Putamen (tissue), 1 donor: ENCODE measurements at regions not wholly inside any gene's neighbourhood (a gene's known extent, or its start where the extent isn't known, plus 50 kb on each side); places are given as distances from the start of the nearest gene placed in this dataset.
"Not testable (repeated sequence)": the region's sequence is repeated elsewhere in the genome, so short reads cannot be mapped to it uniquely, and the experiment has no call there.

Experiments used
- DNase-seq: peaks from one replicate; pipeline ENCODE4 v3.0.0-alpha.2; 2016; ENCODE audit warnings: low spot score

DNA sequence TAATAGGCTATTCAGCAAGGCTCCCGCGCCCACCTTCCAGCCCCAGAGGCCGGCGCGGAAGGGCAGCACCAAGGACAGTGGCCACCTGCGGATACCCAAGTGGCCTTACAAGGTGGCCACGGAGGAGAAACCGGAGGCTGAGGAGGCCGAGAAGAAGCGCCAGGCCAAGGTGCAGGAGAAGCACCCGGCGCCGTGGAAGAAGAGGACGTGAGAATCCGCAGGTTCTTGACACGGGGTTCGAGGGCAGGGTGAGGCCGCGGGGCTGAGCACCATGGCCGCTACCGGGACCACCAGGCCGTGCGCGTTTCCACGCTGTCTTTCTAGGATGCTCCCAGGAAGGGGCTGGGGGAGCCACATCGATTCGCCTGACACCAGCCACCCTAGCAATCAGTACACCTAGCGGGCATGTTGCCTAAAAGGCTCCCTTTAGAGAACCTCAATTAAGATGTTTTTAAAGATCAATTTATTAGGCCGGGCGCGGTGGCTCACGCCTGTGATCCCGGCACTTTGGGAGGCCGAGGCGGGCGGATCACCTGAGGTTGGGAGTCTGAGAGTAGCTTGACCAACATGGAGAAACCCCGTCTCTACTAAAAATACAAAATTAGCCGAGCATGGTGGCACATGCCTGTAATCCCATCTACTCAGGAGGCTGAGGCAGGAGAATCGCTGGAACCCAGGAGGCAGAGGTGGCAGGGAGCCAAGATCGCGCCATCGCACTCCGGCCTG is 134.3 kb upstream of the OR4C13 start:
- DNase-seq = not testable (repeated sequence)

DNA sequence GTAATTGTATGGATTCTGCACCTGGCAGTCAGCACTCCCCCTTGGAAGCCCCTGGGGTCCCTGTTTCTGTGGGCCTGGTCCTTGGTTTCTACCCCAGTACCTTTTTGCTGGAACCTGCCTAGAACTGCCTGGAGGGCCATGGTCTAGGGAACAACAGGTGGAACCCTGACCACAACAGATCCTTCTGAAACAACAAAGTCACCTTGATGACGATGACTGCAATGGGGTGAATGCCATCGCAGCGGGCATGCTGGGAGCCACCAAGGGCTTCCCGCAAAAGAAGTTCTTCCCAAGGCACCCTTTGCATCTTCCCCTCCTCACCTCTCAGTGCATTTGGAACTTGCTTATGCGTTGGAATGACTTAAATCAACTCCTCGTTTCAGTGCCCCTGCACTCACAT is 129.0 kb upstream of the OR4C13 start:
- DNase-seq = not testable (repeated sequence)

DNA sequence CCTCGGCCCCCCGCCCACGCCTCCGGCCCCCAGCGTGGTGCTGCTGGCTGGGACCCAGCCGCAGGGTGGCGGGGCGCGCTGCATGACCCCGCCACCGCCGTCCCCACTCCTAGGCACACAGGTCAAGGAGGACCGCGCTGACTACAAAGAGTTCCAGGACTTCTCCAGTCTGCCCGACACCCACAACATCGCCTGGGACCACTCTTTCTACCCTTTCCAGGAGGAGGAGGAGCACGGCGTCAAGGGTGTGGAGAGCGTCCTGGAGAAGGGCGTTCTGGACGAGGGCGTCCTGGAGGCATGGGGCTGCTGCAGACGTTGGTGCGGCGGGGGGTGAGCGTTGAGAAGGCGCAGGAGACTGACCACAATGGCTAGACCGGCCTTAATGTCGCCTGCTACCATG is 101.7 kb upstream of the OR4C13 start:
- not testable (repeated sequence) for DNase-seq

DNA sequence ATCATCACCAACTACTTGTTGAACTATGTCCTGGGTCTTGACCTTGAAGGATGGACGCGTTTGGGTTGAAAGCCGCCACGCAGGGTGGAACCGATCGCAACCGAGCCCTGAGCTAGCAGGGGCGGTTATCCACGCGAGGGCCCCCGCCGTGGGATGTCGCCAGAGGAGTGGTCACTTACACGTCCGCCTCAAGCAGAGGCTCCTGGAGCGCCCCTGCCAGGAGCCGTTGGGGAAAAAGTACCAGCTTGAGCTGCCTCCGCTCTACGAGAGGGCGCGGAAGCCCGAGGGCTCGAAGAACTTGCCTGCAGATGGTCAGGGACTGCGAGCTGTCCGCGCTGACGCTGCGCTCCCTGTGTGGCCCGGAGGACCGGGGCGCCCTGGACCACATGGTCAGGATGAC is 100.7 kb upstream of the OR4C13 start:
- no peak for DNase-seq

DNA sequence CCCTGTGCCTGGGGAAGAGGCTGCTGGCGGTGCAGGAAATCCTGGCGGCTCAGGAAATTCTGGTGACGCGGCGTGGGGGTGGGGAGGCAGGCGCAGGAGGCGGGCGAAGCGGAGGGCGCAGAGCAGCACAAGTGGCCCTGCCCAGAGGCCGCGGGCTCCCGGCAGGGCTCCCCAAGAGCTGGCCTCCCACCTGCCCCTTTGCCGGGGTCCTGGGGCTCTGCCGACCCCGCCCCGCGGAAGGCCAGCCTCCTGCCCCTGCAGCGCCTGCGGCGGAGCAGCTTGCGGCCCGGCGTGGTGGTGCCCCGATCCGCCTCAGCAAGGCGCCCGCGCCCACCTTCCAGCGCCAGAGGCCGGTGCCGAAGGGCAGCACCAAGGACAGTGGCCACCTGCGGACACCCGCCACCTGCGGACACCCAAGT is 100.2 kb upstream of the OR4C13 start:
- no peak for DNase-seq

DNA sequence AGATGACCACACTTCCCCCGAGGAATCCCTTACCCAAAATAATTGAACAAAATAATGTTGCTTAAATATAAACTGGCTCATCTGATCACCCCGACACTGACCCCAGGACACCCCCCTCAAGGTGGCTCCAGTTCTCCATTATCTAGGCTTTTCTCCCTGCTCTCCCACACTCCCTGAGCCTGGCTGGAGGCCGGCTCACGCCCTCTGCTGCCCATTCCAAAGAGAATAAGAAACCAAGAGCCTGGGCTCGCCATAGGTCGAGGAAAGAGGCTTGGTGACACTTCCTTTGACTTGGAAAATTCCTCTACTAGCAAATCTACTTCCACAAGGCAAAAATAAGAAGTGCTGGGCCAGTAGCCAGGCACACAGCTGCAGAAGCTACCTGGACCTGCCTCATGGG is 63.3 kb upstream of the OR4C13 start:
- not testable (repeated sequence) for DNase-seq

DNA sequence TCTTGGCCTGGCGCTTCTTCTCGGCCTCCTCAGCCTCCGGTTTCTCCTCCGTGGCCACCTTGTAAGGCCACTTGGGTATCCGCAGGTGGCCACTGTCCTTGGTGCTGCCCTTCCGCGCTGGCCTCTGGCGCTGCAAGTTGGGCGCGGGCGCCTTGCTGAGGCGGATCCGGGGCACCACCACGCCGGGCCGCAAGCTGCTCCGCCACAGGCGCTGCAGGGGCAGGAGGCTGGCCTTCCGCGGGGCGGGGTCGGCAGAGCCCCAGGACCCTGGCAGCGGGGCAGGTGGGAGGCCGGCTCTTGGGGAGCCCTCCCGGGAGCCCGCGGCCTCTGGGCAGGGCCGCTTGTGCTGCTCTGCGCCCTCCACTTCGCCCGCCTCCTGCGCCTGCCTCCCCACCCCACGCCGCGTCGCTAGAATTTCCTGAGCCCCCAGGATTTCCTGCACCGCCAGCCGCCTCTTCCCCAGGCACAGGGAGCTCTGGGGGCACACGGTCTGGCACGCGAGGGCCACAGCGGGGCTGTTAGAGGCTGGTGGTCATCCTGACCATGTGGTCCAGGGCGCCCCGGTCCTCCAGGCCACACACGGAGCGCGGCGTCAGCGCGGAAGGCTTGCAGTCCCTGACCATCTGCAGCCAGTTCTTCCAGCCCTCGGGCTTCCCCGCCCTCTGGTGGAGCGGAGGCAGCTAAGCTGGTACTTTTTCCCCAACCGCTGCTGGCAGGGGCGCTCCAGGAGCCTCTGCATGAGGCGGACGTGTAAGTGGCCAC is 60.1 kb upstream of the OR4C13 start:
- DNase-seq = not testable (repeated sequence)

DNA sequence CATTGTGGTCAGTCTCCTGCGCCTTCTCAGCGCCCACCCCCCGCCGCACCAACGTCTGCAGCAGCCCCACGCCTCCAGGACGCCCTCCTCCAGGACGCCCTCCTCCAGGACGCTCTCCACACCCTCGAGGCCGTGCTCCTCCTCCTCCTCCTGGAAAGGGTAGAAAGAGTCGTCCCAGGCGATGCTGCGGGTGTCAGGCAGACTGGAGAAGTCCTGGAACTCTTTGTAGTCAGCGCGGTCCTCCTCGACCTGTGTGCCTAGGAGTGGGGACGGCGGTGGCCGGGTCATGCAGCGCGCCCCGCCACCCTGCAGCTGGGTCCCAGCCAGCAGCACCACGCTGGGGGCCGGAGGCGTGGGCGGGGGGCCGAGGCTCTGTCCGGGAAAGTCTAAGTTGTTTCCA is 58.7 kb upstream of the OR4C13 start:
- DNase-seq = not testable (repeated sequence)
